HepG2 (cell line): ENCODE measurements at regions not wholly inside any gene's neighbourhood (a gene's known extent, or its start where the extent isn't known, plus 50 kb on each side); places are given as distances from the start of the nearest gene placed in this dataset.

ENCODE experiments used
- CENPT ChIP-seq: sonication (generic); formaldehyde crosslinking; IDR thresholded peaks from 2 replicates; pipeline ENCODE4 v1.8.0; 2022; ENCODE audit warnings: low read depth, mild to moderate bottlenecking, moderate library complexity, missing genetic modification reagents
- EHMT2 ChIP-seq: fragments of 200-600 bp; sonication (generic); IDR thresholded peaks from 2 replicates; pipeline ENCODE4 v1.7.0; 2017; ENCODE audit warnings: antibody characterized with exemption, low read depth, low read length, borderline replicate concordance
- EP300 ChIP-seq, 3 experiments: sonication (generic) in 1 of 3; formaldehyde crosslinking in 1 of 3; IDR thresholded peaks; 2 replicates each; pipeline versions ENCODE4 v1.5.1 to v1.6.1; 2011 to 2020; ENCODE audit warnings: low read depth in 2 of 3, low read length in 2 of 3, borderline replicate concordance in 1 of 3, improper control_type of control experiment in 1 of 3, mild to moderate bottlenecking in 1 of 3, missing genetic modification reagents in 1 of 3, moderate library complexity in 1 of 3
- SETDB1 ChIP-seq: sonication (generic); formaldehyde crosslinking; IDR thresholded peaks from 2 replicates; pipeline ENCODE4 v1.5.1; 2020; ENCODE audit warnings: missing genetic modification reagents, mild to moderate bottlenecking, borderline replicate concordance
- ZNF138 ChIP-seq: sonication (generic); formaldehyde crosslinking; IDR thresholded peaks from 2 replicates; pipeline ENCODE4 v1.5.0; 2020; ENCODE audit warnings: mild to moderate bottlenecking, low read depth, missing genetic modification reagents
- ZNF547 ChIP-seq: sonication (generic); formaldehyde crosslinking; IDR thresholded peaks from 2 replicates; pipeline ENCODE4 v1.5.1; 2020; ENCODE audit warnings: mild to moderate bottlenecking, missing genetic modification reagents
- TF ChIP-seq, protein P1 (sequence below): sonication (generic); formaldehyde crosslinking; IDR thresholded peaks from 2 replicates; pipeline ENCODE4 v1.8.1; 2023; ENCODE audit warnings: missing genetic modification reagents, inconsistent platforms, borderline replicate concordance
- TF ChIP-seq, protein P2 (sequence below): sonication (generic); formaldehyde crosslinking; IDR thresholded peaks from 2 replicates; pipeline ENCODE4 v1.5.0; 2020; ENCODE audit warnings: missing genetic modification reagents, mild to moderate bottlenecking, borderline replicate concordance
- TF ChIP-seq, protein P3 (sequence below): sonication (generic); formaldehyde crosslinking; IDR thresholded peaks from 2 replicates; pipeline ENCODE4 v1.4.0; 2020; ENCODE audit warnings: missing genetic modification reagents, mild to moderate bottlenecking, borderline replicate concordance
- TF ChIP-seq, protein P4 (sequence below): IDR thresholded peaks from 2 replicates; pipeline ENCODE4 v1.6.1; 2016; ENCODE audit warnings: low read depth, control low read depth

DNA sequence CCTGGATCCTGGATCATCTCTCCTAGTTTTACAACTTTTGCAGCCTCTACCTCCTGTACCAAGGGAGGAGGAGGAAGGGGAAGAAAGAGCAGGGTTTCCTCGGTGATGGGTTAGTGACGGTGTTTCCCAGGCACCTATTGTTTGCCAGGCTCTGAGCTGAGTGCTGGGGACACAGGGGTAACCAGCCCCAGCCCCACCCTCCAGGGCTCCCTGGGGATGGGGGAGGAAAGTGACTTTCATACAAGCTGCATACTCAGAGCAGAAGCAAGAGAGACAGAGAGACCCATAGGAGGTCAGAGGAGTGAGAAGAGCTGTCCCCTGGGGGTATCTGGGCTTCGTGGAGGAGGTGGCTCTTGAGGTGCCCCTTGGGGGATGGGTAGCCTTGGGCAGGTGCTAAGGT is 89.4 kb upstream of the THY1 start:
- TF ChIP-seq, protein P1, sequence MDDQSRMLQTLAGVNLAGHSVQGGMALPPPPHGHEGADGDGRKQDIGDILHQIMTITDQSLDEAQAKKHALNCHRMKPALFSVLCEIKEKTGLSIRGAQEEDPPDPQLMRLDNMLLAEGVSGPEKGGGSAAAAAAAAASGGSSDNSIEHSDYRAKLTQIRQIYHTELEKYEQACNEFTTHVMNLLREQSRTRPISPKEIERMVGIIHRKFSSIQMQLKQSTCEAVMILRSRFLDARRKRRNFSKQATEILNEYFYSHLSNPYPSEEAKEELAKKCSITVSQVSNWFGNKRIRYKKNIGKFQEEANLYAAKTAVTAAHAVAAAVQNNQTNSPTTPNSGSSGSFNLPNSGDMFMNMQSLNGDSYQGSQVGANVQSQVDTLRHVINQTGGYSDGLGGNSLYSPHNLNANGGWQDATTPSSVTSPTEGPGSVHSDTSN (CRISPR knock-in tag): no peak
- TF ChIP-seq, protein P2, sequence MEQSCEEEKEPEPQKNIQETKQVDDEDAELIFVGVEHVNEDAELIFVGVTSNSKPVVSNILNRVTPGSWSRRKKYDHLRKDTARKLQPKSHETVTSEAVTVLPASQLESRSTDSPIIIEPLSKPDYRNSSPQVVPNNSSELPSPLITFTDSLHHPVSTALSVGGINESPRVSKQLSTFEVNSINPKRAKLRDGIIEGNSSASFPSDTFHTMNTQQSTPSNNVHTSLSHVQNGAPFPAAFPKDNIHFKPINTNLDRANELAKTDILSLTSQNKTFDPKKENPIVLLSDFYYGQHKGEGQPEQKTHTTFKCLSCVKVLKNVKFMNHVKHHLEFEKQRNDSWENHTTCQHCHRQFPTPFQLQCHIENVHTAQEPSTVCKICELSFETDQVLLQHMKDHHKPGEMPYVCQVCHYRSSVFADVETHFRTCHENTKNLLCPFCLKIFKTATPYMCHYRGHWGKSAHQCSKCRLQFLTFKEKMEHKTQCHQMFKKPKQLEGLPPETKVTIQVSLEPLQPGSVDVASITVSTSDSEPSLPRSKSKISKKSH (CRISPR knock-in tag): no peak
- TF ChIP-seq ZNF138 (CRISPR knock-in tag) (no peak), ZNF547 (CRISPR knock-in tag) (no peak), EHMT2 (no peak), CENPT (CRISPR knock-in tag) (no peak), SETDB1 (CRISPR knock-in tag) (no peak), EP300 (IDR thresholded peaks at IDR 0.05; ENCODE audit: low read depth in 2 of 2, low read length in 2 of 2) (no peak), EP300 (CRISPR knock-in tag; IDR thresholded peaks at IDR 0.05; ENCODE audit: borderline replicate concordance) (no peak)
- TF ChIP-seq, protein P3, sequence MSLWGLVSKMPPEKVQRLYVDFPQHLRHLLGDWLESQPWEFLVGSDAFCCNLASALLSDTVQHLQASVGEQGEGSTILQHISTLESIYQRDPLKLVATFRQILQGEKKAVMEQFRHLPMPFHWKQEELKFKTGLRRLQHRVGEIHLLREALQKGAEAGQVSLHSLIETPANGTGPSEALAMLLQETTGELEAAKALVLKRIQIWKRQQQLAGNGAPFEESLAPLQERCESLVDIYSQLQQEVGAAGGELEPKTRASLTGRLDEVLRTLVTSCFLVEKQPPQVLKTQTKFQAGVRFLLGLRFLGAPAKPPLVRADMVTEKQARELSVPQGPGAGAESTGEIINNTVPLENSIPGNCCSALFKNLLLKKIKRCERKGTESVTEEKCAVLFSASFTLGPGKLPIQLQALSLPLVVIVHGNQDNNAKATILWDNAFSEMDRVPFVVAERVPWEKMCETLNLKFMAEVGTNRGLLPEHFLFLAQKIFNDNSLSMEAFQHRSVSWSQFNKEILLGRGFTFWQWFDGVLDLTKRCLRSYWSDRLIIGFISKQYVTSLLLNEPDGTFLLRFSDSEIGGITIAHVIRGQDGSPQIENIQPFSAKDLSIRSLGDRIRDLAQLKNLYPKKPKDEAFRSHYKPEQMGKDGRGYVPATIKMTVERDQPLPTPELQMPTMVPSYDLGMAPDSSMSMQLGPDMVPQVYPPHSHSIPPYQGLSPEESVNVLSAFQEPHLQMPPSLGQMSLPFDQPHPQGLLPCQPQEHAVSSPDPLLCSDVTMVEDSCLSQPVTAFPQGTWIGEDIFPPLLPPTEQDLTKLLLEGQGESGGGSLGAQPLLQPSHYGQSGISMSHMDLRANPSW (CRISPR knock-in tag): no peak
- TF ChIP-seq, protein P4, sequence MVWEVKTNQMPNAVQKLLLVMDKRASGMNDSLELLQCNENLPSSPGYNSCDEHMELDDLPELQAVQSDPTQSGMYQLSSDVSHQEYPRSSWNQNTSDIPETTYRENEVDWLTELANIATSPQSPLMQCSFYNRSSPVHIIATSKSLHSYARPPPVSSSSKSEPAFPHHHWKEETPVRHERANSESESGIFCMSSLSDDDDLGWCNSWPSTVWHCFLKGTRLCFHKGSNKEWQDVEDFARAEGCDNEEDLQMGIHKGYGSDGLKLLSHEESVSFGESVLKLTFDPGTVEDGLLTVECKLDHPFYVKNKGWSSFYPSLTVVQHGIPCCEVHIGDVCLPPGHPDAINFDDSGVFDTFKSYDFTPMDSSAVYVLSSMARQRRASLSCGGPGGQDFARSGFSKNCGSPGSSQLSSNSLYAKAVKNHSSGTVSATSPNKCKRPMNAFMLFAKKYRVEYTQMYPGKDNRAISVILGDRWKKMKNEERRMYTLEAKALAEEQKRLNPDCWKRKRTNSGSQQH: no peak
